Activated B cell treated with CpG ODN at 0.5 μM for 24 hours (primary cell): ENCODE measurements at regions not wholly inside any gene's neighbourhood (a gene's known extent, or its start where the extent isn't known, plus 50 kb on each side); places are given as distances from the start of the nearest gene placed in this dataset.

Experiments used
- ATAC-seq: fragments of 200-7000 bp; cut with Tn5 transposase; one replicate; pipeline ENCODE4 v1.10.0; 2021; ENCODE audit warnings: low read depth, mild to moderate bottlenecking, moderate library complexity
- CTCF ChIA-PET: fragments of 350-600 bp; sonication (Branson Sonifier 250); formaldehyde crosslinking; loops from one replicate; lab custom pipeline; 2021; ENCODE audit warnings: antibody characterized with exemption; lab: Charles Lee
- POLR2A ChIA-PET: fragments of 350-600 bp; sonication (Branson Sonifier 250); formaldehyde crosslinking; loops from one replicate; lab custom pipeline; 2021; ENCODE audit warnings: antibody characterized with exemption; lab: Charles Lee
- DNase-seq: peaks from one replicate; pipeline ENCODE4 v3.0.0; 2022
- H3K27ac Mint-ChIP-seq: one replicate; pipeline ENCODE4 v1.8.0; 2020; ENCODE audit warnings: mixed read lengths
- H3K27me3 Mint-ChIP-seq: one replicate; pipeline ENCODE4 v1.8.0; 2021; ENCODE audit warnings: mixed read lengths
- H3K36me3 Mint-ChIP-seq: one replicate; pipeline ENCODE4 v1.8.0; 2021; ENCODE audit warnings: low read depth, mixed read lengths
- H3K4me1 Mint-ChIP-seq: one replicate; pipeline ENCODE4 v1.8.0; 2021; ENCODE audit warnings: mixed read lengths
- H3K4me3 Mint-ChIP-seq: one replicate; pipeline ENCODE4 v1.8.0; 2020; ENCODE audit warnings: mild to moderate bottlenecking, mixed read lengths
- H3K9me3 Mint-ChIP-seq: one replicate; pipeline ENCODE4 v1.8.0; 2020; ENCODE audit warnings: mixed read lengths
- intact Hi-C: fragments of 100-400 bp; cut with micrococcal nuclease; formaldehyde crosslinking; loops from one replicate; pipeline ENCODE4 v1.15.1; 2024
- TF ChIP-seq, protein P1 (sequence below): fragments of 200-600 bp; IDR thresholded peaks from one replicate; pipeline ENCODE4 v1.8.0; 2022; ENCODE audit warnings: antibody characterized with exemption, mild to moderate bottlenecking

DNA sequence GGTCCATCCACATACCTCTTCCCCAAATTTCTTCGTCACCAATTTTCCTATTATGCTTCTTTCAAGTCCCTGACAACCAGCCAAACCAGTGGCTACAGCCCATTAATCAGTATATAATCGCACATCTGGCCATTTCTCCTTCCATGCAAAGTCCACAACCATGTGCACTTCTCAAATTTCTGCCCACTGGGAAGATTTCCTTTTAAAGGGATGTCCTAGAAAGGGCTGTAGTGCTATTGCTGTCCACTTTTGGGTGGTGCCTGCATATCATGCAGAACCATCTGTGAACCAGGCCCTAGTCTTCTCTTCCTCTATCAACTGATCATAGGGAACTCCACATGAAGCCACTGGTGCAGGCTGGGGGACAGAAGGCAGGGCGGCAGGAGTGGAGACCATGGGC is 55.2 kb upstream of the MID1IP1 start:
- Mint-ChIP-seq H3K27me3 (no peaks in the 10 kb centered on the region), H3K9me3 (no peaks in the 10 kb centered on the region), H3K4me3 (no peak overlapping the region), H3K4me1 (no peaks in the 10 kb centered on the region), H3K36me3 (no peaks in the 10 kb centered on the region), H3K27ac (no peak overlapping the region)
- POLR2A ChIA-PET: no interaction called here
- ATAC-seq (no peak), DNase-seq (no peak)
- CTCF ChIA-PET: no interaction called here
- intact Hi-C loops: no loop called here
- TF ChIP-seq, protein P1, sequence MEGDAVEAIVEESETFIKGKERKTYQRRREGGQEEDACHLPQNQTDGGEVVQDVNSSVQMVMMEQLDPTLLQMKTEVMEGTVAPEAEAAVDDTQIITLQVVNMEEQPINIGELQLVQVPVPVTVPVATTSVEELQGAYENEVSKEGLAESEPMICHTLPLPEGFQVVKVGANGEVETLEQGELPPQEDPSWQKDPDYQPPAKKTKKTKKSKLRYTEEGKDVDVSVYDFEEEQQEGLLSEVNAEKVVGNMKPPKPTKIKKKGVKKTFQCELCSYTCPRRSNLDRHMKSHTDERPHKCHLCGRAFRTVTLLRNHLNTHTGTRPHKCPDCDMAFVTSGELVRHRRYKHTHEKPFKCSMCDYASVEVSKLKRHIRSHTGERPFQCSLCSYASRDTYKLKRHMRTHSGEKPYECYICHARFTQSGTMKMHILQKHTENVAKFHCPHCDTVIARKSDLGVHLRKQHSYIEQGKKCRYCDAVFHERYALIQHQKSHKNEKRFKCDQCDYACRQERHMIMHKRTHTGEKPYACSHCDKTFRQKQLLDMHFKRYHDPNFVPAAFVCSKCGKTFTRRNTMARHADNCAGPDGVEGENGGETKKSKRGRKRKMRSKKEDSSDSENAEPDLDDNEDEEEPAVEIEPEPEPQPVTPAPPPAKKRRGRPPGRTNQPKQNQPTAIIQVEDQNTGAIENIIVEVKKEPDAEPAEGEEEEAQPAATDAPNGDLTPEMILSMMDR: no peak

DNA sequence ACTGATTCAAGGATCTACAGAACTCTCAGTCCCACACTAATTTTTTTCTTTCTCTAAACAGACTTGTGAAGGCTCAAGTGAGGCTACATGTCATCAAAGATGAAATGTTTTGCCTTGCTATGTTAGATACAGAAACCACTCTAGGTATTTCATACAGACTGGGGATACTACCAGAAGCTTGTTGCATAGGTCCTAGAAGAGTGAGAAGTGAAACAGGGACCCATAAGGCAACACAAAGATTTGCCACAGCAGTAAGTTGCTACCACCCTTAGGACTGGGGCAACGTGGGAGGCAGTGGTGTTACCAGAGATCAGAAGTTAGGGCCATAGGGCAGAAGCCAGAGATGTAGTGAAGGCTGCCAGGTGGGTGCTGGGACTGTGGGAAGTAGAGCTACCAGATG is 50.7 kb upstream of the MID1IP1 start:
- H3K27me3 Mint-ChIP-seq: no peaks in the 10 kb centered on the region
- H3K4me1 Mint-ChIP-seq: no peaks in the 10 kb centered on the region
- ChIA-PET POLR2A (no interaction called here), CTCF (no interaction called here)
- intact Hi-C loops: loop anchor here (10.0 kb wide), 1 partner anchor 1724 kb away; no protein-coding TSS in a partner anchor
- H3K9me3 Mint-ChIP-seq: no peaks in the 10 kb centered on the region
- no peak overlapping the region for H3K4me3 Mint-ChIP-seq
- no peaks in the 10 kb centered on the region for H3K36me3 Mint-ChIP-seq
- DNase-seq: no peak
- no peak for ATAC-seq
- TF ChIP-seq, protein P1: no peak
- H3K27ac Mint-ChIP-seq: no peak overlapping the region
